Ascending aorta (tissue), 2 donors: ENCODE measurements at regions not wholly inside any gene's neighbourhood (a gene's known extent, or its start where the extent isn't known, plus 50 kb on each side); places are given as distances from the start of the nearest gene placed in this dataset.

Source experiments
- DNase-seq, 2 donors: peaks; one replicate each; pipeline ENCODE4 v3.0.0-alpha.2; 2019; ENCODE audit warnings: low spot score in 2 of 2
- H3K27ac ChIP-seq, 2 donors: fragments of 200-600 bp; sonication (generic); one replicate each; pipeline ENCODE4 v1.5.1; 2016 to 2017; ENCODE audit warnings: mild to moderate bottlenecking in 1 of 2
- H3K27me3 ChIP-seq: fragments of 200-600 bp; sonication (generic); one replicate; pipeline ENCODE4 v1.5.1; 2017
- H3K36me3 ChIP-seq, 2 donors: fragments of 200-600 bp; sonication (generic); one replicate each; pipeline ENCODE4 v1.5.1; 2016
- H3K4me1 ChIP-seq, 2 donors: fragments of 200-600 bp; sonication (generic); one replicate each; pipeline ENCODE4 v1.5.1; 2016 to 2017; ENCODE audit warnings: mild to moderate bottlenecking in 1 of 2
- H3K4me3 ChIP-seq, 2 donors: fragments of 200-600 bp; sonication (generic); one replicate each; pipeline ENCODE4 v1.5.1; 2016 to 2017; ENCODE audit warnings: mild to moderate bottlenecking in 1 of 2
- H3K9me3 ChIP-seq, 2 donors: fragments of 200-600 bp; sonication (generic); one replicate each; pipeline ENCODE4 v1.5.1; 2016
- intact Hi-C: fragments of 100-400 bp; cut with DNase I; formaldehyde crosslinking; loops from one replicate; pipeline ENCODE4 v1.15.1; 2023
- TF ChIP-seq, protein P1 (sequence below), 3 experiments: fragments of 200-600 bp in 2 of 3; fragments of 450-650 bp in 1 of 3; sonication (generic) in 2 of 3; IDR thresholded peaks; one replicate each; pipeline ENCODE4 v1.5.1; 2016 to 2019; ENCODE audit warnings: antibody characterized with exemption in 3 of 3, mild to moderate bottlenecking in 1 of 3, moderate library complexity in 1 of 3

DNA sequence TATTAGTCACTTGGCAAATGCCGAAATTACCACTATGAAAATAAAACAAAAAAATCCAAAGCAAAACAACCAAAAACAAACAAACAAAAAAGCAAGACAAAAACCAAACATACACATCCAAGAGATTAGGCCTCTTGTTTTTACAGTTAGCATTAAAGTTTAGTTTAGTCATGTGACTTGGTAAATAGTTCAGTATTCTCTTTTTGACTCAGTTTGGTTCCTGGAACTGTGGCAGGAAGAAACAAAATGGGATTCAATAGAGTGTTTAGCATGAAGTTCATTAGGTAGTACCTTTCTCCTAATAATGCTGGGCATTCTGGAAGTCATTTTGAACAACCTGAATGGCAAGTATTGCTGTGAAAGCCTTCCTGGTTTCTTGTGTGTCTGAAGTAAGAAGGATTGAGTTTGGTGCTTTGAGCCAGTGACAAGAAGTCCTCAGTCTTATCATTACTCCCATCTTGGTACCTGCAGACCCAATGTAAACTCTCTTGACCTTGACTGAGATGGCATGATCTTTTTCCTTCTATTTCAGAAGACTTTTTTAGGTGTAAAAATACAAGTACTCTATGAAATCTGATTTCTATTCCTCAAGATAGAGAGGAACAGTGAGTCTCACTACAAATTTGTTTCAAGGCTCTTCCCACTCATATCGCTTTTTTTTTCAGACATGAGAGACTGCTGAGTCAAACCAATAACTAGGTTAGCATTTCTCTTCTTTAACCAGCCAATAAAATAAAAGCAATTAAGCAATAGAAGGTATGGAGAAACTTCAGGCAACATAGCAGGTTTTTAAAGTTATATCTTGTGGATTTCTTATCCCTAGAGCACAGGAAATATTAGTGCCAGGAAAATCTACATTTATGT is 223.6 kb upstream of the PREP start:
- intact Hi-C loops = no loop called here
- TF ChIP-seq, protein P1, sequence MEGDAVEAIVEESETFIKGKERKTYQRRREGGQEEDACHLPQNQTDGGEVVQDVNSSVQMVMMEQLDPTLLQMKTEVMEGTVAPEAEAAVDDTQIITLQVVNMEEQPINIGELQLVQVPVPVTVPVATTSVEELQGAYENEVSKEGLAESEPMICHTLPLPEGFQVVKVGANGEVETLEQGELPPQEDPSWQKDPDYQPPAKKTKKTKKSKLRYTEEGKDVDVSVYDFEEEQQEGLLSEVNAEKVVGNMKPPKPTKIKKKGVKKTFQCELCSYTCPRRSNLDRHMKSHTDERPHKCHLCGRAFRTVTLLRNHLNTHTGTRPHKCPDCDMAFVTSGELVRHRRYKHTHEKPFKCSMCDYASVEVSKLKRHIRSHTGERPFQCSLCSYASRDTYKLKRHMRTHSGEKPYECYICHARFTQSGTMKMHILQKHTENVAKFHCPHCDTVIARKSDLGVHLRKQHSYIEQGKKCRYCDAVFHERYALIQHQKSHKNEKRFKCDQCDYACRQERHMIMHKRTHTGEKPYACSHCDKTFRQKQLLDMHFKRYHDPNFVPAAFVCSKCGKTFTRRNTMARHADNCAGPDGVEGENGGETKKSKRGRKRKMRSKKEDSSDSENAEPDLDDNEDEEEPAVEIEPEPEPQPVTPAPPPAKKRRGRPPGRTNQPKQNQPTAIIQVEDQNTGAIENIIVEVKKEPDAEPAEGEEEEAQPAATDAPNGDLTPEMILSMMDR (IDR thresholded peaks at IDR 0.05) = no peak
- Histone ChIP-seq H3K27ac (no peak overlapping the region), H3K36me3 (no peaks in the 10 kb centered on the region), H3K4me3 (no peak overlapping the region), H3K4me1 (no peaks in the 10 kb centered on the region), H3K27me3 (no peaks in the 10 kb centered on the region), H3K9me3 (no peaks in the 10 kb centered on the region)
- no peak for DNase-seq

DNA sequence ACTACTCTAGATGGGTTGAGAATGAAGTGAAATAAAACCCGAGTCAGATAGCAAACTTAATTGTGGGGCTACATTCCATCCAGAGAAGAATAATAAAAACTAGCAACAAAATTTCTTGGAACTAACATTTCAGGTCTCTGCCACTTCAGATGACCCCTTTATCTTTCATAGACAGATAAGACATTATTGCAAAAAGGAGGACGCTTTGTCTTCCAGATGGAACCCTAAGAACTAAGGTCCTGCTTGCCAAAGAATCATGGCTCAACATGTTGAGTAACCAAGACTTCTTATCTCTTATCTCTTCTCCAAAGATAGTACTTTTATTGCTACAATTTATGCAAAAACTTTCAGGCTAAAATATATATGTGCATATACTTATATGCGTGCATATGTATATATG is 221.1 kb upstream of the PREP start:
- DNase-seq = no peak
- Histone ChIP-seq H3K4me3 (no peak overlapping the region), H3K9me3 (no peaks in the 10 kb centered on the region), H3K36me3 (no peaks in the 10 kb centered on the region), H3K27ac (no peak overlapping the region), H3K27me3 (no peaks in the 10 kb centered on the region), H3K4me1 (no peaks in the 10 kb centered on the region)
- intact Hi-C loops = loop anchor here (5.0 kb wide), 1 partner anchor 72 kb away; no protein-coding TSS in a partner anchor
- TF ChIP-seq, protein P1 (IDR thresholded peaks at IDR 0.05) = no peak

GRCh38 chr6:105622226-105622625 is 219.3 kb upstream of the PREP start:
- no peak overlapping the region for H3K4me3 ChIP-seq
- no peaks in the 10 kb centered on the region for H3K27me3 ChIP-seq
- no peak overlapping the region for H3K27ac ChIP-seq
- H3K9me3 ChIP-seq = no peaks in the 10 kb centered on the region
- no peaks in the 10 kb centered on the region for H3K36me3 ChIP-seq
- TF ChIP-seq, protein P1 (IDR thresholded peaks at IDR 0.05) = no peak
- H3K4me1 ChIP-seq = no peaks in the 10 kb centered on the region
- intact Hi-C loops = loop anchor here (5.0 kb wide), 1 partner anchor 70 kb away; no protein-coding TSS in a partner anchor
- no peak for DNase-seq

- TF ChIP-seq, protein P1 (IDR thresholded peaks at IDR 0.05) = no peak
- Histone ChIP-seq H3K4me1 (no peaks in the 10 kb centered on the region), H3K4me3 (no peak overlapping the region), H3K9me3 (no peaks in the 10 kb centered on the region), H3K27me3 (no peaks in the 10 kb centered on the region), H3K27ac (no peak overlapping the region), H3K36me3 (no peaks in the 10 kb centered on the region)
- intact Hi-C loops = loop anchor here (5.0 kb wide), 1 partner anchor 69 kb away; no protein-coding TSS in a partner anchor
- no peak for DNase-seq
Observed at GRCh38 chr6:105621564-105622175, 218.8 kb upstream of the PREP start.

DNA sequence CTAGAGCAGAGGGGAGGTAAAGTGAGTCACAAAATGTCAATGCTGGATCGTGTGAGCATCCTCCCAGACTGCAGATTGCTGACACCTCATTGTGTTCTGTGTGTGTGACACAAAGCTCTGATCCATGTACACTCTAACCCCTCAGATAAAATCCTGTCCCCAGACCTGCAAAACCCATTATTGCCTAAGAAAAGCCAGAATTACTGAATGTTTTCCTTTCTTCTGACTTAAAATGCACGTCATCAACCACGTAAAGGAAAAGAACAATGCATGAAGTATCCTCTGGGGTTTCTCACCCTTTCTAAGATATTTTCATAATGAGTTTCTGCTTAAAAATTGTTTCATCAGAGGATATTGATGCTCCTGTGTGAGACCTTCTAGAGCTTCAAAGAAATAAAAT is 218.0 kb upstream of the PREP start:
- H3K27ac ChIP-seq = no peak overlapping the region
- no peak overlapping the region for H3K4me3 ChIP-seq
- H3K9me3 ChIP-seq = no peaks in the 10 kb centered on the region
- no peaks in the 10 kb centered on the region for H3K4me1 ChIP-seq
- TF ChIP-seq, protein P1 (IDR thresholded peaks at IDR 0.05) = no peak
- no peaks in the 10 kb centered on the region for H3K27me3 ChIP-seq
- no peaks in the 10 kb centered on the region for H3K36me3 ChIP-seq
- intact Hi-C loops = loop anchor here (5.0 kb wide), 1 partner anchor 69 kb away; no protein-coding TSS in a partner anchor
- no peak for DNase-seq
